Stimulated activated naive B cell treated with anti-CD40 and anti-IgM and Interleukin-4, amounts not matched to agents 10 μg/mL and 1 μg/mL and 100 μg/mL, for 72 hours (primary cell): ENCODE measurements at regions not wholly inside any gene's neighbourhood (a gene's known extent, or its start where the extent isn't known, plus 50 kb on each side); places are given as distances from the start of the nearest gene placed in this dataset.

Experiments
- ATAC-seq, 2 donors: fragments of 150-1000 bp; cut with Tn5 transposase; replicated peaks; 2 replicates each; pipeline ENCODE4 v1.10.0; 2021; ENCODE audit warnings: moderate library complexity in 1 of 2
- DNase-seq: peaks from one replicate; pipeline ENCODE4 v3.0.0; 2021
- H3K27ac Mint-ChIP-seq: one replicate; pipeline ENCODE4 v1.8.0; 2022; ENCODE audit warnings: mild to moderate bottlenecking, mixed read lengths
- H3K27me3 Mint-ChIP-seq, 2 donors: one replicate each; pipeline ENCODE4 v1.8.0; 2022; ENCODE audit warnings: mixed read lengths in 2 of 2
- H3K36me3 Mint-ChIP-seq, 2 donors: one replicate each; pipeline ENCODE4 v1.8.0; 2022; ENCODE audit warnings: mixed read lengths in 2 of 2, mild to moderate bottlenecking in 1 of 2
- H3K4me1 Mint-ChIP-seq, 2 donors: one replicate each; pipeline ENCODE4 v1.8.0; 2022; ENCODE audit warnings: mixed read lengths in 2 of 2, mild to moderate bottlenecking in 1 of 2
- H3K4me3 Mint-ChIP-seq, 2 donors: one replicate each; pipeline ENCODE4 v1.8.0; 2022; ENCODE audit warnings: mild to moderate bottlenecking in 2 of 2, mixed read lengths in 2 of 2, moderate library complexity in 1 of 2
- H3K9me3 Mint-ChIP-seq, 2 donors: one replicate each; pipeline ENCODE4 v1.8.0; 2022; ENCODE audit warnings: mixed read lengths in 2 of 2, mild to moderate bottlenecking in 1 of 2

DNA sequence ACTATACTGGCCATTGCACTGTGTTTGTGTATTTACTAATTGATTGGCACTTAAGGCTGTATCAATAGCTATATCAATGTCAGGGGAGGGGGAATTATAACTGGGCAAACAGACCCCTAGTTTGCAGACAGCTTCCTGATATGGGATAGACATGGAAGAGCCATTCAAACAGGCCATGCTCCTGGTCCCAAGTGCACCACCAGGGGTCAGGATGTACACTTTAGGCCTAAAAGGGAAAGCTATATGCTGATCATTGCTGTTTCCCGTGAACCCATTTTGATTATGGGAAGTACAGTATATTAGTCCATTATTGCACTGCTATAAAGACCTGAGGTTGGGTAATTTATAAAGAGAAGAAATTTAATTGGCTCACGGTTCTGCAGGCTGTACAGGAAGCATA lies 124.9 kb upstream of the BACE2 start:
- DNase-seq (no peak), ATAC-seq (no peak)
- Mint-ChIP-seq H3K4me1 (no peaks in the 10 kb centered on the region), H3K36me3 (no peaks in the 10 kb centered on the region), H3K27me3 (peaks cover 7 to 16% of the 10 kb centered on the region in 2 donors), H3K4me3 (no peak overlapping the region), H3K27ac (no peak overlapping the region), H3K9me3 (no peaks in the 10 kb centered on the region)

GRCh38 chr21:41045534-41046268 lies 122.3 kb upstream of the BACE2 start:
- Mint-ChIP-seq H3K9me3 (no peaks in the 10 kb centered on the region), H3K27ac (no peak overlapping the region), H3K4me1 (no peaks in the 10 kb centered on the region), H3K36me3 (no peaks in the 10 kb centered on the region), H3K27me3 (peaks cover 14 to 20% of the 10 kb centered on the region in 2 donors), H3K4me3 (no peak overlapping the region)
- ATAC-seq (no peak), DNase-seq (no peak)

DNA sequence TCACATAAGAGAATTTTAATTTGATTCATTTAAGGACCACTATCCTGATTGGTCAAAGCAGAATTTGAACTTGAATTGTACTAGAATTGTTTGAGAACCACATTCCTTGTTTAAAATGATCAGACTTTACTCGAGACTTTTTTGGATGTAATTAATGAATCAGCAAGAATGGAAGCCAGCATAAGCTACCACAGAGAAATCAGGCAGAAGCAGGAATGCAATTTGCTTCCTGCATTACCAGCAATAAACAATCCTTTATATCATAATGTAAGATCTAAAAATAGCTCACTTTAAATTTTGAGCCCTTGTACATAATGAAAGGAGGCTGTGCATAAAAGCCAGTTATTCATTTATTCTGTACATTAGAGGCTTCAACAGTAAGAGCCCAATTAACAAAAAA lies 119.8 kb upstream of the BACE2 start:
- Mint-ChIP-seq H3K27ac (no peak overlapping the region), H3K9me3 (no peaks in the 10 kb centered on the region)

DNA sequence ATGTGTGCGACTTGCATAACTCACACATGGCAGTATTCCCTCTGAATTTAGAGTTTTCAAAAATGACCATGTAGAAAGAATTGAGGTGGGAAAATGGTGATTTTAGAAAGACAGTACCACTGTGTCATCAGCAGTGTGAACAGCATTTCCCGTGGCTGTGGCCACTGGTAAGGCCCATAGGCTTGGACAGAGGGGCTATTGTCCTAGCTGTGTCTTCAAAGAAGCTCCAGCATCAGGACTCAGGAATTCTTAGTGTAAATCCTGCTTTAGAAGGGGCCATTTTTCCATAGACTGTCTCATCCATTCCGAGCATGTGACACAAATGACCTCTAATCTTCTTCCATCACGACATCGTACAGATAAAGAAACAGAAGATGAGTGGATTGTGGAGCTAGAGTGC lies 119.3 kb upstream of the BACE2 start:
- no peaks in the 10 kb centered on the region for H3K36me3 Mint-ChIP-seq
- H3K27me3 Mint-ChIP-seq: peaks cover 14 to 25% of the 10 kb centered on the region in 2 donors
- H3K4me3 Mint-ChIP-seq: no peak overlapping the region
- no peak for ATAC-seq
- no peaks in the 10 kb centered on the region for H3K9me3 Mint-ChIP-seq
- H3K27ac Mint-ChIP-seq: no peak overlapping the region
- H3K4me1 Mint-ChIP-seq: no peaks in the 10 kb centered on the region
- no peak for DNase-seq

More for the DNA sequence above, 119.8 kb upstream of the BACE2 start:
- Mint-ChIP-seq H3K27me3 (peaks cover 14 to 23% of the 10 kb centered on the region in 2 donors), H3K36me3 (no peaks in the 10 kb centered on the region), H3K4me1 (no peaks in the 10 kb centered on the region), H3K4me3 (no peak overlapping the region)
- DNase-seq: no peak
- ATAC-seq: no peak

DNA sequence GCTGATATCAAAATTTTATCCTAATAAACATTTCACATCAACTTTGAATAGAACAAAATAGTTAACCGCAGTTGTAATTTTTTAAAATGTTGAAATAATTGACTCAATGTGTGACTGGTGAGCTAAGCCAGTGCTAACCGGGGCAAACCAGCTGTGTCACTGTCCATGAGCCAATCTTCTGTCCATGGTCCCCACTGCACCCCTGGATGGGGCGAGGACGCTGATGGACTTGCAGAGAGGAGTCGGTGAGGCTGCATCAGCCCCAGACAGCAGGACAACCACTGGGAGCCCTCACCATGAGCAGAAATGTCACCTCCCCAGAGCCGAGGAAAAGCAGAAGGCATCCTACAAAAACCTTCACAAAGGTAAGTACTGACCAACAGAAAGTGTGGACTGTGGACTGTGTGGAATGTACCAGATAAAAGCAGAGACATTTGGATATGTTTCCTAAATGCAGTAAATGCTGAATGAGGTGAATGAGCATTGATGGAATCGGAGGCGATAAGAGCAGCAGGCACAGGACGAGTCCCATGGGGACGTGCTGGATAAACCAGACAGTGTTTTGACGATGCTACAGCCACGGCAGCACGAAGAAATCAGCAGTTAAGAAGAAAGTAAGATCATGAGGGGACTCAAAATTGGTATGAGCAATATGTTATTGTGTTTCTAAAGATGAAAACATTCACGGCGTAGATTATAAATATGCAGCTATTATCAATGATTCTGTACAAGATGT lies 115.0 kb upstream of the BACE2 start:
- H3K4me3 Mint-ChIP-seq: no peak overlapping the region
- no peaks in the 10 kb centered on the region for H3K4me1 Mint-ChIP-seq
- DNase-seq (no peak), ATAC-seq (no peak)
- H3K27me3 Mint-ChIP-seq: peaks cover 7 to 17% of the 10 kb centered on the region in 2 donors
- H3K27ac Mint-ChIP-seq: no peak overlapping the region
- no peaks in the 10 kb centered on the region for H3K9me3 Mint-ChIP-seq
- H3K36me3 Mint-ChIP-seq: no peaks in the 10 kb centered on the region

DNA sequence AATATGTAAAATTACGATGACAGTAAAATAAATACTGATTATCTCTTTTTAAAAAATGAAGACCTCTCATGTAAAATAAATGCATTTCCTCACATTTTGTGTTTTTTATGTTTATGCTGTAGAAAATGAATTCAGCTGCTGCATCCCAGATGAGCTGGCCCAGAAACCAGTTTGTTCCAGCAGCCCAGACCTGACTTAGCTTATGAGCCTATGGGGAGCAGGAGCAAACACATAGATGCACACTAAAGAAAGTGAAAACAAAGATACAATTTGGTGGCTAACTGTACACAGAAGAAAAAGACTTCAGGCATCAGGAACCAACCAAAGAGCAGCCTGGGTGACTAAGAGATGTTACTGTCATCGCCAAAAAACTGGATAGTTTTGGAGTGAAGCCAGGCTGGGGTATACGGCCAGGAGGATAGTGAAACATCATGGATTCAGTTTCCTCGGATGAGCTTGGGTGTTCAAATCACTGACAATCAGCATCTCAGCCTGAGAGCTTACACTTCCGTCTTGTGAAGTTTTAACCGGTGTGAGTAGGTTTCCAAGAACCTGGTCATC lies 113.9 kb upstream of the BACE2 start:
- DNase-seq (no peak), ATAC-seq (no peak)
- Mint-ChIP-seq H3K9me3 (no peaks in the 10 kb centered on the region), H3K4me3 (no peak overlapping the region), H3K27me3 (peaks cover 7 to 17% of the 10 kb centered on the region in 2 donors), H3K27ac (no peak overlapping the region), H3K4me1 (no peaks in the 10 kb centered on the region), H3K36me3 (no peaks in the 10 kb centered on the region)

- no peak for ATAC-seq
- Mint-ChIP-seq H3K27me3 (peaks cover 9 to 23% of the 10 kb centered on the region in 2 donors), H3K36me3 (no peaks in the 10 kb centered on the region)
These were observed 112.7 kb upstream of the BACE2 start for GRCh38 chr21:41055266-41055665.

GRCh38 chr21:41059871-41060270 lies 108.1 kb upstream of the BACE2 start:
- DNase-seq (no peak), ATAC-seq (no peak)
- Mint-ChIP-seq H3K36me3 (no peaks in the 10 kb centered on the region), H3K9me3 (peaks cover 3% of the 10 kb centered on the region in 2 donors), H3K4me1 (no peaks in the 10 kb centered on the region), H3K4me3 (no peak overlapping the region), H3K27me3 (peaks cover 27 to 29% of the 10 kb centered on the region in 2 donors), H3K27ac (no peak overlapping the region)

More at GRCh38 chr21:41055266-41055665, 112.7 kb upstream of the BACE2 start:
- no peak for DNase-seq
- Mint-ChIP-seq H3K4me3 (no peak overlapping the region), H3K9me3 (peaks cover 0 to 2% of the 10 kb centered on the region in 2 donors), H3K4me1 (no peaks in the 10 kb centered on the region), H3K27ac (no peak overlapping the region)

GRCh38 chr21:41061701-41062100 lies 106.3 kb upstream of the BACE2 start:
- Mint-ChIP-seq H3K4me1 (no peaks in the 10 kb centered on the region), H3K27me3 (peaks cover 35 to 42% of the 10 kb centered on the region in 2 donors), H3K4me3 (no peak overlapping the region), H3K36me3 (no peaks in the 10 kb centered on the region), H3K9me3 (peaks cover 3% of the 10 kb centered on the region in 2 donors), H3K27ac (no peak overlapping the region)
- no peak for ATAC-seq
- no peak for DNase-seq

DNA sequence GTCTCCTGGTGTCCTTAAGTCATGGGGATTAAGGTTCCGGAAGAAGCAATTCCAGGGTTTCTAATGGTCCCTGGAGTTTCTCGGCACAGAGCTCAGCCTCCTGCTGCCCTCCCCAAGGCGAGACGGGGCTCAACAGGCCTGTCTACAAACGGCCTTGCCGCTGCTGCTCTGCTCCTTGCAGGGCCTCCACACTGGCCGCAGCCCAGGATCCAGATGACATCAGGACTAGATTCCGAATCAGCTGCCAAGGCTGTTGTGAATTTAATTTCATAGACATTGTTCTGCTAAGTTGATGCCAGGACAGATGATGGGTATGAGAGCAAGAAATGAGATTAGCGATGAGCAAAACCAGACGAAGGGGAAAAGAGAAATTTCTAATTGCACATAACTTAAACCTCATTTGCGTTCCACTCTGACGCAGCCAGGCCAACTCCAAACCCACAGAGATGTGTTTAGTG lies 103.6 kb upstream of the BACE2 start:
- H3K4me1 Mint-ChIP-seq: peaks cover 7 to 11% of the 10 kb centered on the region in 2 donors
- H3K4me3 Mint-ChIP-seq: no peak overlapping the region
- H3K27ac Mint-ChIP-seq: no peak overlapping the region

GRCh38 chr21:41064951-41065350 lies 103.0 kb upstream of the BACE2 start:
- H3K4me1 Mint-ChIP-seq: peaks cover 7 to 11% of the 10 kb centered on the region in 2 donors
- H3K27me3 Mint-ChIP-seq: peaks cover 51 to 64% of the 10 kb centered on the region in 2 donors
- no peak overlapping the region for H3K4me3 Mint-ChIP-seq
- no peaks in the 10 kb centered on the region for H3K36me3 Mint-ChIP-seq
- no peak overlapping the region for H3K27ac Mint-ChIP-seq
- H3K9me3 Mint-ChIP-seq: peaks cover 3% of the 10 kb centered on the region in 2 donors
- DNase-seq (no peak), ATAC-seq (no peak)

More for the DNA sequence above, 103.6 kb upstream of the BACE2 start:
- ATAC-seq: no peak
- Mint-ChIP-seq H3K27me3 (peaks cover 57 to 68% of the 10 kb centered on the region in 2 donors), H3K36me3 (no peaks in the 10 kb centered on the region), H3K9me3 (peaks cover 3% of the 10 kb centered on the region in 2 donors)
- no peak for DNase-seq

DNA sequence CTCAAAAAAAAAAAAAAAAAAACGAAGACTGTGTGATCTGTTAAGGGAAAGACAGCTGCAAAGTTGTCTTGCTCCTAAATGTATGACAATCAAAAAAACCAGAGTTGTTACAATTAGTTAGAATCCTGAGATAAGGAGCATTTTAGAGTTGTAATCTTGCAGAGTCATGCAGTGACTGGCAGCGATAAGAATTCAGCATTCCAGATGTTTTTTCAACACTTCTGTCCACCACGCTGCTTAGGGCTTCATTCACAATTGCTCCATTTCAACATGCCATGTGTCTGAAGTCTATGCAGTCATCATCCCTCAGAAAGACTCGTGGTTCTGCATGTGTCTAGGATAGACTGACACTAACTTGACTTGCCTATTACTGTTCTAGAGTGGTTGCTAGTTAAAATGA lies 102.4 kb upstream of the BACE2 start:
- Mint-ChIP-seq H3K4me3 (no peak overlapping the region), H3K9me3 (peaks cover 0 to 3% of the 10 kb centered on the region in 2 donors), H3K36me3 (no peaks in the 10 kb centered on the region), H3K27me3 (peaks cover 50 to 60% of the 10 kb centered on the region in 2 donors), H3K27ac (no peak overlapping the region), H3K4me1 (peaks cover 7 to 11% of the 10 kb centered on the region in 2 donors)
- ATAC-seq (no peak), DNase-seq (no peak)

DNA sequence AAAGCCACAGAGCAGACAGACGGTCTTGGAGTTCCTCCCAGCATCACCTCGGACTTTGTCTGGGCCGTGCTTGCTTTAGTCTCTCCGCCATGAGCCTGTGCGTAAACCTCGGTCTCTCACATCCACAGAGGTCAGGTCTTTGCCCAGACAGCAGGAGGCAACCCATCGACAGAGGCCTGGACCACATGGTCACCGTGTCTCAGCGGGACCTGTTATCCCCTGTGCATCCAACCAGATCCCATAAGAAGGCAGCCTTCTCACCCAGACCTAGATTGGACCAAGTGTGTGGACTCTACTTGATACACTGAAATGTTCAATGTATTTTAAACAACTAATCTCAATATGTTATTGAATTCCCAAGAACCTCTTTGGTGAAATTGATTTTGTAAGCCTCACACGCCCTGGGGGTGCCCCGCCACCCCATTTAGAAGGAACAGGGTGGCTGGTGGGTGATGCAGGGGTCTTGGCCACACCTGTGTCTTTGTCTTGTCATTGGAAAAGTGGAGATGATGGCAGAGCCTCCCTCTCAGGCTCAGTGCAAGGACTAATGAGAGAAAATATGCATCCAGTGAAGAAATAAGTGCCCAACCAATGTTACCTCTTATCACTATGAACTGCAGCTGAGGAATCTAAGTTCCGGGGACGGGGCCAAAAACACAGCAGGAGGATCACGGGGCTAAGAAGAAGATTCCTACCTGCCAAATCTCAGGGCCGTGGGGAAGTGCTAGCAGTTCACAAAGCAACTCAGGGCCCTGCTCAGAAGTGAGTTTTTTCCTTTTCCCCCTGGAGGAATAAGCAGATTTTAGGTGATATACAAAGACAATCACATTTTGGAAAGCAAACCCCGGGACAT lies 101.6 kb upstream of the BACE2 start:
- Mint-ChIP-seq H3K9me3 (no peaks in the 10 kb centered on the region), H3K27me3 (peaks cover 46 to 56% of the 10 kb centered on the region in 2 donors)

DNA sequence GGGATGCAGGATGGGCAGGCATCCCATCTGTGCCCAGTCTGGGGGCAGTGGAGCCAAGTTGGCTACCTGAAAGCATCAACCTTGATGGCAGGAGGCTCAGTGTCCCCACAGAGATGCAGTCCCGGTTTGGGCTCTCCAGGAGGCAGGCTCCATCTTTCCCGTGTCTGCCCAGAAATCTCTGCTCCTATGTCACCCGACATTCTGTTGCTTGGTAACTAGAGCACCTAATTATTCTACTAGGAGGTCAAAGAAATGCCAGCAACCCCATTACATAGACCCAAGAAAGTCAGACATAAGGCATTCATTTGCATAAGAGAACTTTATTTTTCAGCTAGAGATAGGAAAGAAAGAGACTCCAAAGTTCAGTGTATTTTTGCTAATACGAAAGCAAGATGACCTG lies 100.3 kb upstream of the BACE2 start:
- Mint-ChIP-seq H3K27me3 (peaks cover 45 to 53% of the 10 kb centered on the region in 2 donors), H3K4me3 (no peak overlapping the region), H3K9me3 (no peaks in the 10 kb centered on the region), H3K36me3 (no peaks in the 10 kb centered on the region), H3K27ac (no peak overlapping the region), H3K4me1 (peaks cover 7 to 11% of the 10 kb centered on the region in 2 donors)
- no peak for ATAC-seq
- no peak for DNase-seq

More for the DNA sequence above, 101.6 kb upstream of the BACE2 start:
- Mint-ChIP-seq H3K27ac (no peak overlapping the region), H3K36me3 (no peaks in the 10 kb centered on the region), H3K4me3 (no peak overlapping the region), H3K4me1 (peaks cover 7 to 11% of the 10 kb centered on the region in 2 donors)
- DNase-seq (no peak), ATAC-seq (no peak)
